Skeletal muscle satellite cell (primary cell): ENCODE measurements at regions not wholly inside any gene's neighbourhood (a gene's known extent, or its start where the extent isn't known, plus 50 kb on each side); places are given as distances from the start of the nearest gene placed in this dataset.

Source experiments
- H3K27me3 ChIP-seq: 2 replicates; pipeline ENCODE4 v1.7.0; 2013; ENCODE audit warnings: low read length; ENCODE audit not compliant: control insufficient read depth, insufficient read depth
- H3K36me3 ChIP-seq: 2 replicates; pipeline ENCODE4 v1.7.0; 2013; ENCODE audit warnings: mild to moderate bottlenecking, control low read depth, low read length; ENCODE audit not compliant: insufficient read depth
- H3K4me1 ChIP-seq: 2 replicates; pipeline ENCODE4 v1.7.0; 2013; ENCODE audit warnings: low read length; ENCODE audit not compliant: control insufficient read depth, insufficient read depth
- H3K4me2 ChIP-seq: 2 replicates; pipeline ENCODE4 v1.7.0; 2013; ENCODE audit warnings: mild to moderate bottlenecking, low read length
- H3K4me3 ChIP-seq: 2 replicates; pipeline ENCODE4 v1.7.0; 2013; ENCODE audit warnings: low read length
- H3K9ac ChIP-seq: 2 replicates; pipeline ENCODE4 v1.7.0; 2013; ENCODE audit warnings: mild to moderate bottlenecking, low read depth, low read length, moderate library complexity
- H3K9me3 ChIP-seq: replicated peaks from 2 replicates; pipeline ENCODE4 v1.7.0; 2013; ENCODE audit warnings: mild to moderate bottlenecking, control low read depth, low read length

- peaks cover 10% of the 10 kb centered on the region for H3K27me3 ChIP-seq
- no peaks in the 10 kb centered on the region for H3K4me1 ChIP-seq
- no peak overlapping the region for H3K9ac ChIP-seq
- H3K4me2 ChIP-seq, result no peak overlapping the region
- H3K36me3 ChIP-seq, result no peaks in the 10 kb centered on the region
- no peaks in the 10 kb centered on the region for H3K9me3 ChIP-seq
- H3K4me3 ChIP-seq, result no peak overlapping the region
Measured at GRCh38 chr12:63319936-63320633, 169.1 kb upstream of the AVPR1A start.

GRCh38 chr12:63319386-63319785, 168.4 kb upstream of the AVPR1A start:
- H3K27me3 ChIP-seq, result peaks cover 10% of the 10 kb centered on the region
- no peaks in the 10 kb centered on the region for H3K9me3 ChIP-seq
- no peaks in the 10 kb centered on the region for H3K36me3 ChIP-seq
- H3K4me3 ChIP-seq, result no peak overlapping the region
- H3K4me1 ChIP-seq, result no peaks in the 10 kb centered on the region
- H3K9ac ChIP-seq, result no peak overlapping the region
- H3K4me2 ChIP-seq, result no peak overlapping the region

- Histone ChIP-seq H3K9me3 (no peaks in the 10 kb centered on the region), H3K9ac (no peak overlapping the region)
Measured at GRCh38 chr12:63318933-63319332, 167.9 kb upstream of the AVPR1A start.

DNA sequence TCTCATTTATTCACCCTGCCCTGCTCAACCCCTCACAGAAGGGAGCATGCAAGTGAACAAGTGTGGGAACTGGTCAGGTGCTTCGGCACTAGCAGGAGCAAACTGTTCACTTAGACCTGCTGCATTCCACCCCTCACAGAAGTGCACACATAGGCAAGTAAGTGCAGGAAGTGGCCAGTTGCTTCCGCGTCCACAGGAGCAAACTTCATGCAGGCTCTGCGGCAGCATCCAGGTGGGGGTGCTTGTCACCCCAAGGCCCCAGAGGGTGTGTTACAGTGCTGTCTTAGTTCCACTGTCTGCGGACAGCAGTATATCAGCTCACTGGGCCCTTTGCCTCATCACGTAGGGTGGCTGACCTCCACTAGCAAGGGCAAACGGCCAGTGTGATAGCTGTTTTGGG, 167.3 kb upstream of the AVPR1A start:
- H3K4me3 ChIP-seq, result no peak overlapping the region
- no peak overlapping the region for H3K9ac ChIP-seq
- H3K4me2 ChIP-seq, result no peak overlapping the region
- H3K4me1 ChIP-seq, result no peaks in the 10 kb centered on the region
- H3K27me3 ChIP-seq, result peaks cover 10% of the 10 kb centered on the region
- H3K9me3 ChIP-seq, result no peaks in the 10 kb centered on the region
- no peaks in the 10 kb centered on the region for H3K36me3 ChIP-seq

More at GRCh38 chr12:63318933-63319332, 167.9 kb upstream of the AVPR1A start:
- H3K4me1 ChIP-seq, result no peaks in the 10 kb centered on the region
- no peaks in the 10 kb centered on the region for H3K36me3 ChIP-seq
- H3K4me3 ChIP-seq, result no peak overlapping the region
- no peak overlapping the region for H3K4me2 ChIP-seq
- H3K27me3 ChIP-seq, result peaks cover 10% of the 10 kb centered on the region

DNA sequence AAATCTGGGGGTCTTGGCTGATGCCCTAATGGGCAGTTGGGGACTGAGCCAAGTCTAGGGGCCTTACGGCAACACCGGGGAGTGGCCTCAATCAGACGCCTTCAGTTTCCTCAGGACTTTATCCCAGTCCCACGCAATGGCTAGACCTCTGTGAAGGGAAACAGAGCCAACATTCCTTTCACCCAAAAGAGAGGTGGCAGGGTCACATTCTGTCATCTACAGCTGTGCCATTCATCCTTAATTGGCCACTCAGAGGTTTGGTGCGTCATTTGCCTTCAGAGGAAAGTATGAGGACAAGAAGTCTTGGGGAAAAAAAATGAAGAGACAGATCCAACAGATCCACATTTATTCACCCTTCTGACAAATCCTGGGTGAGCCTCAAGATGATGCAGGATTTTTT, 166.9 kb upstream of the AVPR1A start:
- Histone ChIP-seq H3K4me1 (no peaks in the 10 kb centered on the region), H3K4me2 (no peak overlapping the region), H3K9me3 (no peaks in the 10 kb centered on the region), H3K27me3 (peaks cover 8% of the 10 kb centered on the region), H3K9ac (no peak overlapping the region), H3K4me3 (no peak overlapping the region), H3K36me3 (no peaks in the 10 kb centered on the region)

GRCh38 chr12:63317286-63317846, 166.4 kb upstream of the AVPR1A start:
- Histone ChIP-seq H3K36me3 (no peaks in the 10 kb centered on the region), H3K9ac (no peak overlapping the region), H3K27me3 (peaks cover 6% of the 10 kb centered on the region), H3K4me2 (no peak overlapping the region), H3K4me3 (no peak overlapping the region), H3K4me1 (no peaks in the 10 kb centered on the region), H3K9me3 (no peaks in the 10 kb centered on the region)

- H3K36me3 ChIP-seq, result no peaks in the 10 kb centered on the region
- H3K27me3 ChIP-seq, result peaks cover 4% of the 10 kb centered on the region
- H3K4me2 ChIP-seq, result no peak overlapping the region
- H3K4me1 ChIP-seq, result no peaks in the 10 kb centered on the region
- H3K4me3 ChIP-seq, result no peak overlapping the region
- H3K9ac ChIP-seq, result no peak overlapping the region
- H3K9me3 ChIP-seq, result no peaks in the 10 kb centered on the region
Measured at GRCh38 chr12:63313139-63313538, 162.1 kb upstream of the AVPR1A start.

GRCh38 chr12:63308671-63309070, 157.7 kb upstream of the AVPR1A start:
- no peaks in the 10 kb centered on the region for H3K4me1 ChIP-seq
- no peak overlapping the region for H3K9ac ChIP-seq
- no peak overlapping the region for H3K4me2 ChIP-seq
- peaks cover 18% of the 10 kb centered on the region for H3K27me3 ChIP-seq
- no peak overlapping the region for H3K4me3 ChIP-seq
- H3K9me3 ChIP-seq, result no peaks in the 10 kb centered on the region
- no peaks in the 10 kb centered on the region for H3K36me3 ChIP-seq

DNA sequence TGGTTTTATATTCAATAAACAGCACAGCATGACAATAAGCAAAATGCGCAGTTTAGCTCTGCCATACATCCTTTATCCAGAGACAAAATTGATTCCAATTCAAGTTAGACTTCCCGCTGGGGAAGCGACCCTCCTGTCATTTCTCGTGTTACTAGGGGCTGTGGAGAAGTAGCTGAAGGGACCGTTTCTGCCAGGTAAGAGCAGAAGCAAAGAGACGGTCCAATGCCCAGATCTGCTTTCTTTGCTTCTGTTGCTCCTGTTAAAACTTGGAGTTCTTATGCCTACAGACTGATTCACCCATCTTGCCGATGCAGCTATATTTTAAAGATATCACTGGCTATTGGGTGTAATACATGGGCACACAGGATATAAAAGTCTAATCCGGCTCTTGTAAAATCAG, 156.8 kb upstream of the AVPR1A start:
- no peak overlapping the region for H3K4me2 ChIP-seq
- no peak overlapping the region for H3K9ac ChIP-seq
- no peaks in the 10 kb centered on the region for H3K36me3 ChIP-seq
- H3K4me1 ChIP-seq, result no peaks in the 10 kb centered on the region
- no peaks in the 10 kb centered on the region for H3K9me3 ChIP-seq
- no peak overlapping the region for H3K4me3 ChIP-seq
- peaks cover 24% of the 10 kb centered on the region for H3K27me3 ChIP-seq

DNA sequence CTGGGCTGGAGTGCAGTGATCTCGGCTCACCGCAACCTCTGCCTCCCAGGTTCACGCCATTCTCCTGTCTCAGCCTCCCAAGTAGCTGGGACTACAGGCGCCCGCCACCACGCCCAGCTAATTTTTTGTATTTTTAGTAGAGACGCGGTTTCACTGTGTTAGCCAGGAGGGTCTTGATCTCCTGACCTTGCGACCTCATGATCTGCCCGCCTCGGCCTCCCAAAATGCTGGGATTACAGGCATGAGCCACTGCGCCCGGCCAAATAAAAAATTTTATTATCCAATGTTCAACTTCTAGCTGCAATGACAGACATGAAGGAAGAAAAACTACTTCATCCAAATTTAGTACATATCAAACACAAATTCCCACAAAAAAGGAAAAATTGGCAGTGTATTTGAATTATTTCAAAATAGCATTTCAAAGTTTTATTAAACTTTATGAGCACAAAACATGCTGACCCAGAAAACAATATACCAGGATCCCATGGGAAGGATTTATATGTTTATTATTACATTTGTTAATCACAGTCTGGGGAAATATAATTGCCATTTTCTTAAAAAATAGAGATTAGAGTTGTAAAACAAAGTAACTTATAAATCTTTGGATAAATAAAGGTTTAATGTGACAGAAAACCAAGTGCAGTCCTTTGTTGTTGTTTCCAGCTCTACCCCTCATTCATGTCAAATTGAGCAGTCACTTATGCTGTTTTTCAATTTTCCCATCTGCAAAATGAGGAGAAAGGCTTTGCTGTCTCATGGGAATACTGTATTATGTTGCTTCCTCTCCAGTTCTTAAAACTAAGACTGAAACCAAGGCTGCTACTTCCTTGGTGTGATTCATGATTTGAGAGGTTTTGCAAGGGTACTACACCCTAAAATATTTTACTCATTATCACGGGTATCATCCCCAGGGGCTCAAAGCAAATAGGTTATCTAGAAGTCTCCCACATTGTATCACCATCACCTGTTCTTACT, 155.2 kb upstream of the AVPR1A start:
- no peaks in the 10 kb centered on the region for H3K9me3 ChIP-seq
- no peaks in the 10 kb centered on the region for H3K36me3 ChIP-seq
- H3K4me1 ChIP-seq, result peaks cover 3% of the 10 kb centered on the region
- H3K9ac ChIP-seq, result no peak overlapping the region
- H3K27me3 ChIP-seq, result peaks cover 24% of the 10 kb centered on the region
- no peak overlapping the region for H3K4me3 ChIP-seq
- H3K4me2 ChIP-seq, result no peak overlapping the region

GRCh38 chr12:63304887-63305316, 153.9 kb upstream of the AVPR1A start:
- Histone ChIP-seq H3K9ac (no peak overlapping the region), H3K36me3 (no peaks in the 10 kb centered on the region), H3K9me3 (no peaks in the 10 kb centered on the region), H3K4me3 (no peak overlapping the region), H3K27me3 (peaks cover 31% of the 10 kb centered on the region), H3K4me2 (no peak overlapping the region), H3K4me1 (peaks cover 3% of the 10 kb centered on the region)
